Upper lobe of left lung (tissue), 4 donors: ENCODE measurements at regions not wholly inside any gene's neighbourhood (a gene's known extent, or its start where the extent isn't known, plus 50 kb on each side); places are given as distances from the start of the nearest gene placed in this dataset.

Experiments
- CTCF ChIP-seq, 6 experiments: fragments of 450-650 bp in 4 of 6; fragments of 200-600 bp in 2 of 6; sonication (generic) in 2 of 6; IDR thresholded peaks; one replicate each; pipeline ENCODE4 v1.5.1; 2016 to 2019; ENCODE audit warnings: antibody characterized with exemption in 6 of 6
- EP300 ChIP-seq, 4 donors: sonication (generic); formaldehyde crosslinking; IDR thresholded peaks; one replicate each; pipeline ENCODE4 v1.5.1; 2017; ENCODE audit warnings: antibody characterized with exemption in 4 of 4, control low read depth in 2 of 4
- POLR2A ChIP-seq, 4 donors: fragments of 450-650 bp; IDR thresholded peaks; one replicate each; pipeline ENCODE4 v1.5.1; 2016 to 2017; ENCODE audit warnings: antibody characterized with exemption in 4 of 4, mild to moderate bottlenecking in 2 of 4
- POLR2AphosphoS5 ChIP-seq, 2 donors: sonication (generic); formaldehyde crosslinking; IDR thresholded peaks; one replicate each; pipeline ENCODE4 v1.5.1; 2017; ENCODE audit warnings: antibody characterized with exemption in 2 of 2

- no peak for TF ChIP-seq CTCF (IDR thresholded peaks at IDR 0.05)
- no peak for TF ChIP-seq EP300 (IDR thresholded peaks at IDR 0.05)
- no peak for TF ChIP-seq POLR2AphosphoS5 (IDR thresholded peaks at IDR 0.05)
- TF ChIP-seq POLR2A (IDR thresholded peaks at IDR 0.05) = no peak
Measured at GRCh38 chr17:6000426-6000825, 69.8 kb upstream of the WSCD1 start.
